ENCODE measurements at regions not wholly inside any gene's neighbourhood (a gene's known extent, or its start where the extent isn't known, plus 50 kb on each side); places are given as distances from the start of the nearest gene placed in this dataset.

DNA sequence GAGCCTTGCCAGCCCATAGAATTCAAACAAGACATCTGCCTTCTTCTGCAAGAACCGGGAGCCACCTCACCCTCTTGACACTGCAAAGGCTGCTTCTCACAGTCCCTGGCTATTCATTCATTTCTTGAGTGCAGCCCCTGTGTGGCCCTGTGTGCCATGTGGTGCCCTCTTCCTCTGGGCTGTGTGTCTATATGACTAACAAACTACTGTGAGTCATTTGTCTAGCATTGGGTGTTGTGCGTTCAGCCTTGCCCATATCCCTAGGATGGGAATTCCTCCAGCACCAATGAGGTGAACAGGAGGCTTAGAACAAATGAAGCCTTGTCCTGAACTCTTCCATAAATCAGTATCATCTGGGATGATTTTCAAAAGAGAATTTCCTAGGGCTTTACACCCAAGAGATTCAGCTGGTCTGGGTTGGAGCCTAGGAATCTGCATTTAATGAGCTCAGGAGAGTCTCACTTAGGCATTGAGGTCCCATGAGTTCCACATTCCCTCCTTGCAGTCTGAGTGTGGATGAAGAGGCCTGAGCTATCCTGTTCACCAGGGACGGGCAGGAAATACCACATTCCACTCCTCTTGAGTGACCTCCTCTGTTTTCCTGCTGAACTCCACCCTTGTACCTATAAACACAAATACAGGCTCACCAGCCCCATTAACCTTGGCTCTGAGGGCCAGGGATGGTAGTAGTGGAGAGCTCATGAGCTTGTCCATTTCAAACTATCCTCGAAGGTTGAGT, 308.7 kb upstream of the N4BP1 start:
- Histone ChIP-seq H3K36me3 (no peaks in the 10 kb centered on the region), H3K9me3 (no peaks in the 10 kb centered on the region), H3K27me3 (no peaks in the 10 kb centered on the region), H3K4me3 (no peak overlapping the region), H3K27ac (no peak overlapping the region), H3K4me1 (no peaks in the 10 kb centered on the region)
- TF ChIP-seq POLR2A (IDR thresholded peaks at IDR 0.05): no peak
- TF ChIP-seq, protein P1, sequence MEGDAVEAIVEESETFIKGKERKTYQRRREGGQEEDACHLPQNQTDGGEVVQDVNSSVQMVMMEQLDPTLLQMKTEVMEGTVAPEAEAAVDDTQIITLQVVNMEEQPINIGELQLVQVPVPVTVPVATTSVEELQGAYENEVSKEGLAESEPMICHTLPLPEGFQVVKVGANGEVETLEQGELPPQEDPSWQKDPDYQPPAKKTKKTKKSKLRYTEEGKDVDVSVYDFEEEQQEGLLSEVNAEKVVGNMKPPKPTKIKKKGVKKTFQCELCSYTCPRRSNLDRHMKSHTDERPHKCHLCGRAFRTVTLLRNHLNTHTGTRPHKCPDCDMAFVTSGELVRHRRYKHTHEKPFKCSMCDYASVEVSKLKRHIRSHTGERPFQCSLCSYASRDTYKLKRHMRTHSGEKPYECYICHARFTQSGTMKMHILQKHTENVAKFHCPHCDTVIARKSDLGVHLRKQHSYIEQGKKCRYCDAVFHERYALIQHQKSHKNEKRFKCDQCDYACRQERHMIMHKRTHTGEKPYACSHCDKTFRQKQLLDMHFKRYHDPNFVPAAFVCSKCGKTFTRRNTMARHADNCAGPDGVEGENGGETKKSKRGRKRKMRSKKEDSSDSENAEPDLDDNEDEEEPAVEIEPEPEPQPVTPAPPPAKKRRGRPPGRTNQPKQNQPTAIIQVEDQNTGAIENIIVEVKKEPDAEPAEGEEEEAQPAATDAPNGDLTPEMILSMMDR (IDR thresholded peaks at IDR 0.05): no peak
- DNase-seq: no peak
- intact Hi-C loops (cut with DNase I; ENCODE audit: low total_unique reads): no loop called here

DNA sequence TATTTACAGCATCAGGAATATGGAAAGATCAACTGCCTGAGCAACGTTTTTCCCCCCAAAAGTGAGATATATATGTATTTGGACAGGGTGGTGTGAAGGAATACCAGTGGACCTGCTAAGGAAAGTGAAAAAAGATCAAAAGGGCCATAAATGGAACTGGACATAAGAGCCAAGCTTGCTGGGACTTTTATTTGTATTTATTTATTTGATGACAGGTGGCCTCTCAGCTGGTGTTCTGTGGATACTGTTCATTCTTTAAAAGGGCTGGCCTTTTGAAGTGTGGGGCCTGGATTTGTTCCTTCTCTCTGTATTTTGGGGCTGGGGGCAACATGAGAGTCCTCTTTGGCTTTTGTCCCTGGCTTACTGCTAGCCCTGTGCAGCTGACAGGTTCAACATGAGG, 306.6 kb upstream of the N4BP1 start:
- H3K27ac ChIP-seq: no peak overlapping the region
- no peaks in the 10 kb centered on the region for H3K9me3 ChIP-seq
- H3K4me1 ChIP-seq: no peaks in the 10 kb centered on the region
- no peak overlapping the region for H3K4me3 ChIP-seq
- H3K36me3 ChIP-seq: no peaks in the 10 kb centered on the region
- no peak for DNase-seq
- no peaks in the 10 kb centered on the region for H3K27me3 ChIP-seq
- TF ChIP-seq POLR2A (IDR thresholded peaks at IDR 0.05): no peak
- TF ChIP-seq, protein P1 (IDR thresholded peaks at IDR 0.05): no peak
- intact Hi-C loops (cut with DNase I; ENCODE audit: low total_unique reads): no loop called here

DNA sequence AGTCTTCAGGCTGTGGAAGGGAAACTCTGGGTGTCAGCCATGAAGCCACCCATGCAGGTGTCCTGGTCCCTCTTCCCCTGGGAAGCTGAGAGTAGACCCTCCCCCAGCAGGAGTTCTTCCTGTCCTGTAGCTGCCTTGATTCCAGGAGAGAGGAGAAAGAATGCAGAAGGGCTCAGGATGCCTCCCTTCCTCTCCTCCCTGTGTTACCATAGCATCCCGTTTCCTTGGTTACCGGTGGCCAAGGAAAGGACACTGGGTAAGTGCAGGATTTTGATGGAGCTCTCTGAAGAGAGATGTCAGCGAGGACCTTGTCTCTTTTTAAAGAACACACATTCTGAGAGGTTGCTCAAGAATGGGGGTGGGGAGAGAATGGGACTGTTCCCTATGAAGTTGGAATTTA, 304.1 kb upstream of the N4BP1 start:
- Histone ChIP-seq H3K36me3 (no peaks in the 10 kb centered on the region), H3K27ac (no peak overlapping the region), H3K4me3 (no peak overlapping the region), H3K4me1 (no peaks in the 10 kb centered on the region), H3K27me3 (no peaks in the 10 kb centered on the region), H3K9me3 (no peaks in the 10 kb centered on the region)
- TF ChIP-seq, protein P1 (IDR thresholded peaks at IDR 0.05): no peak
- no peak for TF ChIP-seq POLR2A (IDR thresholded peaks at IDR 0.05)
- no peak for DNase-seq
- intact Hi-C loops (cut with DNase I; ENCODE audit: low total_unique reads): no loop called here

DNA sequence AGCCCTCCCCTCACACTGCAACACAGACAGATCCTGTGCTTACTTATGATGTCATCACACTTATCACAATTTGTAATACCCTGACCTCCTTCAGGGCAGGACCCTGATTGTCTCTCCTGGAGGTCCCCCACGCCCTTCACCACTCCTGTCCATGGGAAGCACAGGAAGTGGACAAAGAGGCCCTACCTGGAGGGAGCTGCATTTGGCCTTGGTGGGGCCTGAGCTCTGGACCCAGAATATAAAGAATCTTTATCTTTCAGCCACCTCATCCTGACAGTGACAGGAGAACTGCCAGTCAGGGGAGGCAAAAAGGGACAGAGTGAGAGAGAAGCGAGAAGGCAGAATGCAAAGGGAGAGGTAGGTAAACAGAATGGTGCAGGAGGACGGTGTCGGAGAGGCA, 303.4 kb upstream of the N4BP1 start:
- TF ChIP-seq, protein P1 (IDR thresholded peaks at IDR 0.05): no peak
- TF ChIP-seq POLR2A (IDR thresholded peaks at IDR 0.05): no peak
- intact Hi-C loops (cut with DNase I; ENCODE audit: low total_unique reads): no loop called here
- no peaks in the 10 kb centered on the region for H3K4me1 ChIP-seq
- H3K36me3 ChIP-seq: no peaks in the 10 kb centered on the region
- no peak overlapping the region for H3K4me3 ChIP-seq
- DNase-seq: no peak
- no peak overlapping the region for H3K27ac ChIP-seq
- no peaks in the 10 kb centered on the region for H3K27me3 ChIP-seq
- H3K9me3 ChIP-seq: no peaks in the 10 kb centered on the region

DNA sequence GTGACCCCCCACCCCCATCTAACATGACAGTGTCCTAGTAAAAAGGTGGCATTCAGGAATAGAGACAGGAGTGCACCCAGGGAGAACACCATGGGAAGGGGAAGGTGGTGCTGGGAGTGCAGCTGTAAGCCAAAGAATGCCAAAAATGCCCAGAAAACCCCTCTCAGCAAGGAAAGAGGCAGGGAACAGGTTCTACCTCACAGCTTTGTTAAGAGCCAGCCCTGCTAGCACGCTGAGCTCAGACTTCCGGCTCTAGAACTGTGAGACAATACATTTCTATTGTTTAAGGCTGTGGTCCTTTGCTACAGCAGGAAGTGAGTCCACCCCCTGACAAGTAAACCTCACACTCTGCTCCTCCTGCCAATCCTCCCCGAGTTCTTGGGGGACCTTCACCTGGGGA, 302.4 kb upstream of the N4BP1 start:
- intact Hi-C loops (cut with DNase I; ENCODE audit: low total_unique reads): no loop called here
- Histone ChIP-seq H3K9me3 (no peaks in the 10 kb centered on the region), H3K36me3 (no peaks in the 10 kb centered on the region), H3K4me1 (no peaks in the 10 kb centered on the region), H3K27me3 (no peaks in the 10 kb centered on the region), H3K4me3 (no peak overlapping the region), H3K27ac (no peak overlapping the region)
- TF ChIP-seq POLR2A (IDR thresholded peaks at IDR 0.05): no peak
- TF ChIP-seq, protein P1 (IDR thresholded peaks at IDR 0.05): no peak
- DNase-seq: no peak

Measured in uterus (tissue), 3 donors.